H1 (cell line): ENCODE measurements at regions not wholly inside any gene's neighbourhood (a gene's known extent, or its start where the extent isn't known, plus 50 kb on each side); places are given as distances from the start of the nearest gene placed in this dataset.

Experiments
- CBX5 ChIP-seq: fragments of 300-800, 300-1000 bp; sonication (generic); IDR thresholded peaks from 2 replicates; pipeline ENCODE4 v1.7.1; 2016; ENCODE audit warnings: antibody characterized with exemption, low read length, low read depth
- GTF2F1 ChIP-seq: IDR thresholded peaks from 2 replicates; pipeline ENCODE4 v1.6.1; 2012; ENCODE audit warnings: low read depth, low read length, improper control_type of control experiment, borderline replicate concordance
- SAP30 ChIP-seq: fragments of 300-600 bp; sonication (generic); IDR thresholded peaks from 2 replicates; pipeline ENCODE4 v1.7.1; 2012; ENCODE audit warnings: low read length, moderate library complexity, mild to moderate bottlenecking, inconsistent platforms; ENCODE audit not compliant: insufficient read depth, insufficient replicate concordance
- TAF1 ChIP-seq: IDR thresholded peaks from 2 replicates; pipeline ENCODE4 v1.6.1; 2011; ENCODE audit warnings: mild to moderate bottlenecking, low read depth, low read length
- YY1 ChIP-seq: IDR thresholded peaks from 2 replicates; pipeline ENCODE4 v1.6.1; 2011; ENCODE audit warnings: low read depth, mild to moderate bottlenecking, low read length

DNA sequence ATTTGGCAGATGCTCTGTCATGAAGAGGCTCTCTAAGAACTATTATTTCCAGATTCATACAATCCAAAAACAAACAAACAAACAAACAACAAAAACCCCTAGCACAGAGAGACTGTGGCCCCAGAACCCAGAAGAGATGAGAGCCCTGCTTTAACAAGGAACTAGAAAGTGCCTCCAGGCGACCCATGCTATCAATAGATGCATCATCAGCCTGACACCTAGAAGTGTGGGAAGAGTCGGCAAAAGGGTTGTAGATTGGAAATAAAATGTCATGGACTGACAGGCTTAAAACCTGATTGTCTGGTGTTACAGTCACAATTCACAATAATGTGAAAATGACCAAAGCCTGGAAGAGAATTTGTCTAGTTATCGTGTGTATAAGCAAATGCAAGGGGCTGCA, 50.6 kb upstream of the FLRT2 start (continued):
- TF ChIP-seq GTF2F1 (no peak), TAF1 (no peak), YY1 (no peak), SAP30 (no peak), CBX5 (no peak)
